ENCODE measurements at regions not wholly inside any gene's neighbourhood (a gene's known extent, or its start where the extent isn't known, plus 50 kb on each side); places are given as distances from the start of the nearest gene placed in this dataset.

DNA sequence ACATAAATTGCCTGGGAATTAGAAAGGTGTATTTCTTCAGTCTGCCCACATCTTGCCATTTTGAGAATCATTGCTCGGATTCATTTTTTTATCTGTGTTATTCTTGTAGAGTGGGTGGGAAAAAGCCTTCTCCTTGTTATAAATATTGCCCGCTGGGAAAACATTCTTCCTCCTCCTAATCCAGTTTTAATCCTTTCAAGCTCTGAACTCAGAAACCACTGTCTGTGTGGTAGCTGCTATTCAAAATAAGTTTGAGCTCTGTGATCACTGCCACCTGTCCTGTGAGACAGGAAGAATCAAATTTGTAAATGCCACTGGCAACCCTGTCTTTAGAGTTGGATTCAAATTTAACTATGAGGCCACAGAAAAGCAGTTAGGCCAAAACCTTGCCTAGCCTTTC lies 1875.2 kb upstream of the PIK3C3 start:
- DNase-seq = no peak

DNA sequence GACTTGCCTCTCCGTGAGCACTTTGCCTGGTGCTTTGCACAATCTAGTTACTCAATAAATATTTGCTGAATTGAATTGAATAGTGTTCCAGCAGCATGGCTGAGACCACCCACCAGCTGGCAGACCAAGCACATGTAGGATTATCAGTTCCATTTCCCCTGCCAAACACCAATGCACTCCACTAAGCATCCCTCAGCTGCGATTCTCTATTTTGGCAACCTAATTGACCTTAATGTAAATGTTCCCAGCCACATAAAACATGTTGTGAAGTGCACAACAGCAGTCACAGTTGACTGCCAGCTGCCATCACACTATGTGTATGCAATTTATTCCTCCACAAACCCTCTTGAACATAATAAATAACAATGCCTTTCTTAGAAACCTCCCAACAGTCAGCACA lies 1879.4 kb upstream of the PIK3C3 start:
- DNase-seq = no peak

DNA sequence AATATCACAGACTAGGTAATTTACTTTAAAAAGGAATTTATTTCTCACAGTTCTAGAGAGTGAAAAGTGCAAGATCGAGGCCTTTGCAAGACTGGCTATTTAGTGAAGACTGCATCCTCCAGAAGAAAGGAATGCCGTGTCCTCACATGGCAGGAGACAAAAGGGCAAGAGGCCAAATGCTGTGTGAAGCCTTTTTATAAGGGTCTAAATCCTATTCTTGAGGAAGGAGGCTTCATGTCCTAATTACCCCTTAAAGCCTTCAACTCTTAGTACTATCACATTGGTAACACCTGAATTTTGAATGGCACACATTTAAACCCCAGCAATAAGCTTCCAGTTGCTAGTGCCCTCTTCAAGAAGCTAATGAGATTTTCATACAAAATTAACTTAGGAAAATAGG lies 1882.3 kb upstream of the PIK3C3 start:
- no peak for DNase-seq

DNA sequence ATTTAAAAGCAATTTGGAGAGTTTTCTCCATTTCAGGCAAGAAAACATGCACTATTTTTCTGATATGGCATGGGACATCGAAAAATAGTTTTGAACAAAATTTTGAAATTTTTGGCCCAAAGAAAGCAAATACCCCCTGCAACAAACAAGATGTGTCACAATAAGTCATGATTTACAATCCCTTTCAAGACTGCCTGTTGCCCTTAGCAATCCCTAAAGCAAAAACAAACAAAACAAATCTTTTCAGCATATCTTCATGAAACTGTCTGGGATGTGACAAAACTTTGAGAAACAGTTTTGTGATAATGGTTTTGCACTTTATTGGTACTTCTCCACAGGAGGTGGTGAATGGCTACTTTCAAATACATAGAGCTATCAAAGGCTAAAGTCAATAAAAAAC lies 1888.7 kb upstream of the PIK3C3 start:
- DNase-seq = no peak

DNA sequence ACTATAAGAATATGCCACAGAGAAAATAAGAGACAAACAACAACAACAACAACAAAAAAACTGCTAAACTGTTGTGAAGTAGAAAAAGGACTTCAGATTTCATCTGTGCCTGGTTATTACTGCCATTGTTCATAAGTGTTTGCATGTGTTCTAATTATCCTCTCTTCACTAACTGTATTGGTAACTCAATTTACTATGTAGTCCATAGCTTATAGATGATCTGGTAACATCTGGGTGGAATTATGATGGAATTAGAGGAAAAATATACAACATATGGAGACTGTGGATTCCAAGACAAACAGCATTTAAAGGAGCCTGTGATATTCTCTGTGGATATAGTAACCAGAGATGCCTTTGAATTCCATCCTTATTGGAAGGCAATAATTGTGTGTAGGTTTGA lies 1891.5 kb upstream of the PIK3C3 start:
- DNase-seq = no peak

DNA sequence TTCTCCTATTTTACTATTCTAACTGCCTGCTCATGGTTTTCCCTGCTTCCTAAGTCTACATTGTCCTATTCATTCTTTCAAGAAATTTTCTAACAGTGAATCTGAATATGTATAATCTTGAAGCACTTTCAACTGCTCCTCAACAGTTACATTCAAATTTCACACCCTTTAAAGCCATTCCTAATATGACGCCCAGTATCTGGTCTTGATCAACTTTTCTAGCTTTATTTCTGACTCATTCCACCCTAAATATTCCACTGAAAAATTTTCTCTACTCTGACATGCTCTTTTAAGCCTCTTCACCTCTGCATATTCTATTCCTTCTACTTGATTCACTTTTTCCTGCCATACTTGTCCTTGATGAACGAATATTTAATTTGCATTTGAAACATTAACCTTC lies 1893.9 kb upstream of the PIK3C3 start:
- DNase-seq = no peak

DNA sequence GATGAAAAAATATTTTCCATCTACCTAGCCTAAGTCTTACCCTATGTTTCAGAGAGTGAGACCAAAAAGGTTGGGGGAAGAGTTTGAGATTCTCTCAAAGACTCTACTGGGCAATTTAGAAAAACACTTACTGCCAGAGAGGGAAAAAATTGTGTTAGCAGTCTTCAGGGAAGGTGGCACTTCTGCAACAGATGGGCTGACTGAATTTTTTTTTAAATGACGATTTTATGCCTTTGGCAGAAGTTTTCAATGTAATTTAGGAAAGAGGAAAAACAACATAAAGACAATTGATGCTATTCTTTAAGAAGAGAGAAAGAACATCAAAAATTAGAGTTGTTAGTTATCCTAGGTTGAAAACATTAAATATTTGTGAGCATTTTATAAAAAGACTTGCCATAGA lies 1894.5 kb upstream of the PIK3C3 start:
- DNase-seq = no peak

DNA sequence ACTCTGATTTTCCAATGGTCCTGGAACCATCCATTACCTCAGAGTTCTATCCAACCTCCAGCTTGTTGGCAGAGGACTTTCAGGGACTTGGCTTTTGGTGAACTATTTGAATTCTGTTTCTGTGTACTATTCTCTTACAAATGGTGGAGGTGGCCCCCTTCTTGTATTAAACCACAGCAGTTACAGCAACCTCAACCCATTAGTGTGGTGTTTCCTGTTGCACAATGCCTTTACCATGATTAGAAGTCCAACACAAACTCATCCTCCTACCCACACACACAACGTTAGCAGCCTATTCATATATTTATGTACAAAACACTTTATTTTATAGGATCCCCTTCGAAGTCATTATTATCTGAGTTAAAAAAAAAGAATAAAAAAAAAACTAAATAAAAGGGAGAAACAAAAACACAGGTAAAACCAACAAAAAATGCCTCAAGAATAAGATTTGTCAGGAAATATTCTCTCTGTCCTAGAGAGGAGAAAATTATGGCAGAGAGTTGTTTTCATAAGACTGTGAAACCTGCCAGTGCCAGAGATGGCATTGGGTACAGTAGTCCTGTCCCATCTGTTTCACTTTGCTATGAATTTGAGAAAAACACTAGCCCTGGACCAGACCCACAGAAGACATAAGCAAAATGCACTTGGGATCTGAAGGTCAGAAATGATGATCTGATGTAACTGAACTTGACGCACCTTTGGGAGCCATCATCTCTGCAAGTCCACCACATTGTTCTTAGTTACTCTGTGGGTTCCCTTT lies 1896.0 kb upstream of the PIK3C3 start:
- DNase-seq = no peak

DNA sequence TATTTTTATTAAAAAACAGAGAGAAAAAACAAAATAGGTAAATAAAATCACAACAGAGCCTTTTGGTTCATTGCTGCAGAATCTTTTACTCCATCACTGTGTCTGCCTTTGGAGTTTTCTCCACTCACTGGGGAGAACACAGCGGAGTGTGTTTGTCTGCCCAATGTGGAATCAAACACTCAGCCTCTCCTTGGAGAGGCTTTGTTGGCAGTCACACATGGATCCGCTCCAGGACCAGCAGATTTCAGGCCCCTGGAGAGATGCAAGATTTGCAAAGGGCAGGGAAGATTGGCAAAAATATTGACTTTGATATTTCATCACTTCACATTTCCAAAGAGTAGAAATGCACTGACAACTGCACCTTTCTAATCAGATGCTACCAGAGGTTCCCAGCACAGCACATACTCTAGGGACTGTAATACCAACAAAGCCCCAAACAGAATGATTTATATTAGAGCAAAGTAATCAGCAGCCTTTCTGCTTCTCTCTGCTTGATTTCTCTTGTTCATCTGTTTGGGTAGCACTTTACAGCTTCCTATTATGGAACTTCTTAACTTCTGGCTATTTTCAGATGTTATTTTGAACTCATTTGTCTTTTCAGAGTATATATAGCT lies 1898.8 kb upstream of the PIK3C3 start:
- DNase-seq = no peak

DNA sequence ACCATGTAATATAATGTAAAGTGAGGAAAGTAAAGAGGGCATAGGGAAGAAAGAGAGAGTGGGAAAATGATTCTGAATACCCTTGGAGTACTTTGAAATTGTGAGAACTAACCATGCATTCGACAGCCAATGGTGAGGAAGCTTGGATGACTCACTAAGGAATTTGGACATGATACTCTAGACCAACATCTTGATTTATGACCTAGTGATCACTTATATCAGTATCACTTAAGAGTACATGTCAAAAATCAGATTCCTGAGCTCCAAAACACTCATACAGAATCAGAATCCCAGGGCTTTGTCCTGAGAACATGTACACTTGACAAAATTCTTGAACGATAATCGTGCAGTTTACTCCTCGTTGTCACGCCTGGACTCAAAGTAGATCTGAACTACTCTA lies 1899.8 kb upstream of the PIK3C3 start:
- DNase-seq = no peak

DNA sequence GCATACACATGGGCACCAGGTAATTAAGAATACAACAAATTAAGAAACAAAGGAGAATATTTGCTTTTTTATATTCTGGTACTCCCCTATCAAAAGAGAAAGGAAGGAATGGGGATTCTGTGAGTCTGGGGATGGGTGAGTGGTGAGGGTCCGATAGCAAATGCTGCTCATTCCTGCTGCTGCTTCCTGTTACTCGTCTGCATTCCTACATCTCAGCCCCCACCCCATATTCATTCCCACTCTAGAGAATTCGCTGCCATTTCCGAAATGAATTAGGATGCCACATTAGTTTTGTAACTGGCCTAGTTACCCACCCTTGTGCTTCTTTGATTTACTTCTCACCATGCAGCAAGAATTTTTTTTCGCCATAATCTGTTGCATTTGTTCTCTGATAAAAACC lies 1905.3 kb upstream of the PIK3C3 start:
- no peak for DNase-seq

DNA sequence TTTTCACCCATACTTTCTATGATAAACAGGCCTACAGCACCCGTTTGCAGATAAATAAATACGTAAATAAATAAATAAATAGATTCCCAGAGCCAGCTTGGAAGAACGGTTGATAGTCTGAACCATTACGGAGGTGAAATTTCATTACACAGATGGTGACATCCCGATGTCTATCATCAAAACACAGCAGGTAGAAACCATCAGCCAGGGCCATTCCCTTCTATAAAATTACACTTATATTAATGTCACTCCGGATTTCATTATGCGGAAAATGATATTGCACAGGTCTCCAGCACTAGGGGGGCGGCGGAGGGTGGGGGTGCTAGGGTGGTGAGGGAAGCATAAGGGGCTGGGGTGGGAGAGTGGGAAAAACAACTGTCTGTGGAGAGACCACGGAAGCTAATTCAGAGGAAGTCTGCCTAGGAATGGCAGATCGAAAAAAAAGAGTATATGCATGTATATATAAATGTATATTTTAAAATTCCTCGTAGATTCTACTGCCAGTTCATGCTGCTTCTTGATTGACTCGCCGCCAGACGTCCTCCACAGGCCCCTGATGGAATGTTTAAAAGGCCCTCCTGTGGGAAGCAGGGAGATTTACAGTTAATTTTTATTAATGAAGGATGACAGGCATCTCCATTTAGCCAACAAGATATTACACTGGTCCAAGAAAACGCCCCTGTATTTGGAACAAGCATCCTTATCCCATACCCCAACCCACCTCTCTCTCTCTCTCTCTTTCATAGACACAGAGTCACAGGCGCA lies 1906.0 kb upstream of the PIK3C3 start:
- no peak for DNase-seq

DNA sequence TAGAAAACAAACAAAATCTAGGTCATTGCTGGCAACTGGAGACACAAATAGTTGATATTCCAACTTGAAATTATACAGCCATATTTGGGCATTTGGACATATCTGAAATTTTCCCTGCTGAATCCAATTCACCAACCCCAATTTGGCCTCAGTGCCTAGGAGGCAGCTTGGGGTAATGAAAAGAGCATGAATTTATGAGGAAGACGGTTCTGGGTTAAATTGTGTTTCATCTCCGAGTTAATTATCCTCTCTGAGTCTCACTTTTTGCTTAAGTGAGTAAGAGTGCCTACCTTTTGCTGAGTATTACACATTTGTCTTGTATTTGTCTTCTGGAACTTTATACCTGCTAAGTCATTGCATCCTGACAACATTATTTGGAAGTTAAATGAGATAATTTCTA lies 1906.8 kb upstream of the PIK3C3 start:
- no peak for DNase-seq

DNA sequence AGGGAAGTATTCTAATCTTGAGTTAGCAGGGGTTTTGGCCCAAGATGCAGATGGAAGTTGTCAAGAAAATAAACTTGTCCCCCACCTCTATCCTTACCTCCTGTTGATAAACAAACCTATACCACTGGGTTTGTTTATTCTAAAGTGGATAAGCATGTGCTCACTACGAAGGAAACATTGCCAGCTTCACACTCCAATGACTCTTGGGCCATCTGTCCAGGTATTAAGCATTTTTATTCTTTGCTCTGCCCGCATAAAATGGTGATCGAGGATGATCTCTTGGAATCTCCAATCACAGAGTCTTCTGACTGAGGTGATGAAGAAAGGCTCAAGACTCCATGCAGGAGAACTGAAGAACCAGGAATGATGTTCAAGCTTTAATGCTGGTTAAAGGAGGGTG lies 1908.4 kb upstream of the PIK3C3 start:
- DNase-seq = no peak

DNA sequence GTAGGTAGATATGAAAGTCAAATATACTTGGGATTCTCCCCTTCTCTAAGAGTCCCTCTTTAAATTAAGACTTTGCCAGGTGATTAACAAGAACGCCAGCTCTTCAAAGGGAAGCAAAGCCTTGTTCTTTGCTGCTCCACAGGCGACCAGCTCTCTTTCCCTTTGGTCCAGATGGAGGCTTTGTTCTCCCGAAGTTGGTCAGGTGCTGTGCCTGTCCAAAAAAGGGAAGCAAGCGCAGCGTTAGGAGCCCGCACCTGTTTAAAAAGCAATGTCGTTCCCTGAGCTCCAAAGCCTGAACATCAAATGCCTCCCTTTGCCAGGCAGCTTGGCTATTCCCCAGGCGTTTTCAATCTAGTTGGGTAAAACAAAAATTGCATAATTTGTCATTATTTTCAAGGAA lies 1913.1 kb upstream of the PIK3C3 start:
- DNase-seq = no peak

DNA sequence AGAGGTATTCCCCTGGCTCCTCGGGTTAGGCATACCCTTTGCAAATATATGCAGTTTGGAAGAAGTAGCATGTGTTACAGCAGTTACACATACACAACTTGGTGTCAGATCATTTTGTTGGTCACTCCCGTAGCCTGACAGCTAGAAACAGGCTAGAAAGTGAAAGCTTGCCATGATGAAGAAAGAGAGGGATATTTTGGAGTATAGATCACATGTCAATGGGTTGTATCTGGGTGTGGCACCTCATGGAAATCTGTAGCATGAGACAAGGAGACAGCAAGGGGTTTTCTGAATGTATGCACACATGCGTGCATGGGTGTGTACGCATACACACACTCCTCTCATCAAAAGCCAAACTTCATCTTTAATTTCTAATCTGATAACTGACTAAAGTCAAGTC lies 1914.5 kb upstream of the PIK3C3 start:
- DNase-seq = no peak

DNA sequence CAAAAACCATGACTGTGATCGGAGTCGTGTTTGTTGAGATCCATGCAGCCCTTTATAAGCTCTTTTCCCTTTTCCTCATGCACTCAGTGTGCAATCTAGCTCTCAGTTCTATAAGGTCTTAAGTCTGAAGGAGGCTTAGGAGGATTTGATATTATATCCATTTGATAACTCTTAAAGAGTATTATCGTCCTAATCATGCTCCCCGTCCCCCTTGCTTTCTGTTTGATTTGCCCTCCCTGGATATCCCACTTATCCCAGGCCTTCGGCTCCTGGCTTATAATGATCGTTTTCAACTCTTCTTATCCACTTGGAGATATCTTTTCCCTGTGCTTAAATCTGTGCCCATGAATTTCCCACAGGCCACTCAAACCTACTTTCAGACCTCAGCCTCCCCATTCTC lies 1917.7 kb upstream of the PIK3C3 start:
- no peak for DNase-seq

DNA sequence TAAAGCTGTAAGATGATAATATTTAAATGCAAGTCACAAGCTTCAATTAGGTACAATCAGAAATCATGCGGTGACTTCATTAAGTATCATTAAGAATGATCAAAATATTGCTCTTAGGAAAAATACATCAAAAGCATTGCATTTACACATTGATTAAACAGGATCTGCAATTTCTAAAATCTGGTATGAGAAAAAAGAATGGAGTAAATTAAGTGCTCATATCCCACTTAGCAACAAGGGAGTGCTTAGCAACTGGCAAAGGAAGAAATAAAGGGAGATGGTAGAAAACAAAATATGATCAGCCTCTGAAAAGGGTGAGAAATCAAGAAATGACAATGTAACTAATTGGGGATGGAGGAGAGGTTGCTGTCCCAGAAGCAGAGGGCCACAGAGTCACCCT lies 1918.2 kb upstream of the PIK3C3 start:
- no peak for DNase-seq

DNA sequence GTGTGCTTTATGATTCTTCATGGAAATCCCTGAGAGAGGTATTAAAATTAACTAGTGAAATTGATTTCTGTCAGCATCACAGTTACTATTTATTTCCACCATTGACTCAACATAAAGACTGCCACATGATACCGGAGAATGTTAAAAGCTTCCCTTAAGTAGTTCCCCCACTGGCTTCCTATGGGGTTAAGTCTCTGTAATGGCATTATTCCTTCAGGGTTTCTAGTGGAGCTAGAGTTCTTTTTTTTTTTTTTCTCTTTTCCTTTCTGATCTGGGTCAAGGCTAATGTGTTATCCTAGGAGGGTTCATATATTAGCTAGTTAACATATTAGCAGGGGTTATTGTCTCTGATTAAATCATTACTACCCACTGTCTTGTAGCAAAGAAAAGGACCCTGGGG lies 1919.1 kb upstream of the PIK3C3 start:
- no peak for DNase-seq

DNA sequence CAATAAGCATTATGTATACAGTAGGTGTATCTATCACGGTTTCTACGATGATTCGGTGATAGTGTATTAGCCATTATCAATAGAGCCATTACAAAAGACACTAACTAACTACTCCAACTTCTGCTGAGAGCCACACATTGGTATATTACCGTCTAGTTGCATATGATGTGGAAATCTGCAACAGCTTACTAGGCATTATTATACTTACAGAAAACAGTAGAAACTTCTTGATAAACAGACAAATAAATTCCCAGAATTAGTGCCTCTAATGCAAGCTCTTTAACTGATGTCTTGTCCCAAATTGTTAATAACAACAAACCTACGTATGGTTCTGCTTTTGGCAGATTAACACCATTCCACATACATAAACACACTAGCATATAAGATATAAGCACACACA lies 1923.0 kb upstream of the PIK3C3 start:
- DNase-seq = no peak

DNA sequence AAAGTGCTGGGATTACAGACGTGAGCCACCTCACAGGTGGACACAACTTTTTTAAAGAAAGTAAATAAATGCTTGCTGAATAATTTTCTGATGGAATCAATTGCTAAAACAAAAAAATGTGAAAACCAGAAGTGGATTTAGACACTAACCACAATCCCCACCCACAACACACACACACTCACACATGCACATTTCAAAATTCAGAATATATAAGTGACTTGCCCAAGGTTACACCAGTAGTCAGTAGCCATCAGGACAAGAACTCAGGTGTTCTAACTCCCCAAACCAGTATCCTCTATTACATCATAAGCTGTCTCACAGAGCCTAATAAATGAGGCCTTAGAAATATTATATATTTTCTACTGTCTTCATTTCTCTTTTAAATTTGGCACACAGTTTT lies 1923.6 kb upstream of the PIK3C3 start:
- no peak for DNase-seq

DNA sequence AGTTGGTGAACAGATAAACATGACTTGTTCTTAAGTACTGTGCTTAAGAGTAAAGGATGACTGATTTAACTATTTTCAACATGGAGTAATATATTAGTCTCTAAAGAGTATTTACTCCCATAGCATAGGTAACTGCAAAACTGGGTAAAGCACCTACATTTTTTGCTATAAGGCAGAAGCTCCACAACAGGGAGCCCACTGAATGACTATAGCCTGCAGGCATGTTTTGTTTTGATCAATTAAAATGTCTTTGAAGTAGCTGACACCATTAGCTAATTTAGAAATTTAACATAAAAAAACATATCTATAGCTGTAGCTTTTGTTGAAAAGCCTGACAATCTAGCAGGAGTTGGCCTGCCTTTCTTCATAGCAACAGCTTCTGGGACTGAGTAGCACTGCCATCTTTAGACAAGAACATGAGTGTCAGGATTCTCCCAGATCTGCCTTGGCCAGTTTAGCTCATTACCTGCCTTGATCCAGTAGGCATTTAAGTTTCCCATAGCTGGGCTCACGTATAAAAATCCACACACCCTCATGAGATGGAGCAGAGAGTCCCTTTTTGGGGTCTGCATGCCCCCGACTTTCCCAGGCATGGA lies 1935.1 kb upstream of the PIK3C3 start:
- no peak for DNase-seq

DNA sequence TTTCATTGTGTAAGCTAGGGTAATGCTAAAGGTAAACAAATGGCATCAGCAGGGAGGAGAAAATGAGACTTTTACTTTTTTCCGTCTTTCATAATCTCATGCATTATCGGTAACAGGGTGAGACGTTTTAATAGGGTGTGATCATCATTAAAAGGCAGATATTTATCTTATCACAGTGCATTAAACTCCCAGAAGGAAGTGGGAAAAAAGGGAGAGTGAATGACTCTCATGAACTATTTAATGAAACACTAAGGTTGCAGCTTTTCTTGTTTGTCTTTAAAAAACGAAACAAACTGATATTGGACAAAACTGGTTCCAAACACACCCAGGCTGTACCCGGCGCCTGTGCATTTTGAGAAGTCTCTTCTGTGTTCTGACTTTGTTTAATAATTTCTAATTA lies 1936.8 kb upstream of the PIK3C3 start:
- DNase-seq = no peak

DNA sequence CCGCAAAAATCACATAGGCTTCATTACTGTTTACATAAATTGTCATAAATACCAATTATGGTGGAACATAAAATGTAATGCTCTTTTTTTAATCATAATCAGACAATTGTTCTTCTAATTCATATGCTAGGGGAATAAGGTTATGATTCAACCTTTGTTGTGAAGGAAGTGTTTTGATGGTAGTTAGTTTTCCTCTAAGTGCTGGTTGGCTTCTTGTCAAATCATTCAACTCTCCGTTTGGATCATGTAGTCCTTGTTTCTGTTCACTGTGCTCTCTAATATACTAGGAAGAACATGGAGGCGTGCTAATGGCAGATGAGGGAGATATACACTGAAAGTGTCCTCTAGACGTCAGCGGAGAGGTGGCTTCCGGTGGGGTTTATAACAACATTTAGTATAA lies 1938.0 kb upstream of the PIK3C3 start:
- DNase-seq = no peak
